Liver (tissue), 3 donors: ENCODE measurements at regions not wholly inside any gene's neighbourhood (a gene's known extent, or its start where the extent isn't known, plus 50 kb on each side); places are given as distances from the start of the nearest gene placed in this dataset.

ENCODE experiments used
- EGR1 ChIP-seq, 2 donors: IDR thresholded peaks; 2 replicates each; pipeline ENCODE4 v1.6.1; 2016 to 2018; ENCODE audit warnings: antibody characterized with exemption in 2 of 2, low read depth in 2 of 2
- FOXA1 ChIP-seq: IDR thresholded peaks from 2 replicates; pipeline ENCODE4 v1.6.1; 2016; ENCODE audit warnings: antibody characterized with exemption
- GABPA ChIP-seq, 2 donors: IDR thresholded peaks in 1 of 2; conservative IDR thresholded peaks in 1 of 2; 2 replicates each; pipeline ENCODE4 v1.6.1; 2016; ENCODE audit warnings: antibody characterized with exemption in 2 of 2, mild to moderate bottlenecking in 1 of 2, moderate library complexity in 1 of 2
- HNF4A ChIP-seq, 2 donors: conservative IDR thresholded peaks; 2 replicates each; pipeline ENCODE4 v1.6.1; 2016; ENCODE audit warnings: antibody characterized with exemption in 2 of 2, mild to moderate bottlenecking in 2 of 2
- JUND ChIP-seq, 2 donors: IDR thresholded peaks; 2 replicates each; pipeline ENCODE4 v1.6.1; 2016; ENCODE audit warnings: antibody characterized with exemption in 2 of 2
- RAD21 ChIP-seq, 2 donors: IDR thresholded peaks; 2 replicates each; pipeline ENCODE4 v1.6.1; 2016; ENCODE audit warnings: antibody characterized with exemption in 2 of 2, mild to moderate bottlenecking in 2 of 2
- TAF1 ChIP-seq: conservative IDR thresholded peaks from 2 replicates; pipeline ENCODE4 v1.6.1; 2016; ENCODE audit warnings: antibody characterized with exemption, mild to moderate bottlenecking
- YY1 ChIP-seq: IDR thresholded peaks from 2 replicates; pipeline ENCODE4 v1.6.1; 2016; ENCODE audit warnings: antibody characterized with exemption, mild to moderate bottlenecking
- TF ChIP-seq, protein P1 (sequence below): IDR thresholded peaks from 2 replicates; pipeline ENCODE4 v1.6.1; 2016; ENCODE audit warnings: antibody characterized with exemption
- TF ChIP-seq, protein P2 (sequence below): fragments of 150-350 bp; IDR thresholded peaks from 2 replicates; pipeline ENCODE4 v1.5.1; 2017; ENCODE audit warnings: improper control_type of control experiment, low read depth, low read length; ENCODE audit not compliant: missing input control
- TF ChIP-seq, protein P3 (sequence below): IDR thresholded peaks from 2 replicates; pipeline ENCODE4 v1.6.1; 2016; ENCODE audit warnings: antibody characterized with exemption, mild to moderate bottlenecking
- donor health status: healthy.
- donor health status: healthy.

DNA sequence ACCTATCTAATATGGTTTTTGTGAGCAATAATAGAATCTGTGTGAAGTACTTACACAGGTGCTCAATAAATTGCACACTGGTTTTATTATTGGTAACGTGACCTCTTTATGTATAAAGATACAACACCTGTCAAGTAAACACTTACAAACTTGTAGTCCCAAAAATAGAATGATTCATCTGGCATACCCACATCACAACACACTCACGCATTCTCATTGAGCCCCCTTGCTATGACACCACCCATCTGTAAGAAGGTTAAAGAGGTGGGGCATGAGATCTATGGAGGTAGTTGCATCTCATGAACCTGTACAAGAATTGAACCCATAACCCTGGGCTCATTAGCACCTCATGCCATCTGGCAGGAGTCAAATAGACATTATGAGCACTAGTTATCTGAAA is 134.9 kb upstream of the THBS1 start:
- TF ChIP-seq, protein P1, sequence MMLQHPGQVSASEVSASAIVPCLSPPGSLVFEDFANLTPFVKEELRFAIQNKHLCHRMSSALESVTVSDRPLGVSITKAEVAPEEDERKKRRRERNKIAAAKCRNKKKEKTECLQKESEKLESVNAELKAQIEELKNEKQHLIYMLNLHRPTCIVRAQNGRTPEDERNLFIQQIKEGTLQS = no peak
- no peak for TF ChIP-seq GABPA (IDR thresholded peaks at IDR 0.05 in 1 of 2, conservative IDR thresholded peaks at IDR 0.05 in 1 of 2)
- TF ChIP-seq, protein P2, sequence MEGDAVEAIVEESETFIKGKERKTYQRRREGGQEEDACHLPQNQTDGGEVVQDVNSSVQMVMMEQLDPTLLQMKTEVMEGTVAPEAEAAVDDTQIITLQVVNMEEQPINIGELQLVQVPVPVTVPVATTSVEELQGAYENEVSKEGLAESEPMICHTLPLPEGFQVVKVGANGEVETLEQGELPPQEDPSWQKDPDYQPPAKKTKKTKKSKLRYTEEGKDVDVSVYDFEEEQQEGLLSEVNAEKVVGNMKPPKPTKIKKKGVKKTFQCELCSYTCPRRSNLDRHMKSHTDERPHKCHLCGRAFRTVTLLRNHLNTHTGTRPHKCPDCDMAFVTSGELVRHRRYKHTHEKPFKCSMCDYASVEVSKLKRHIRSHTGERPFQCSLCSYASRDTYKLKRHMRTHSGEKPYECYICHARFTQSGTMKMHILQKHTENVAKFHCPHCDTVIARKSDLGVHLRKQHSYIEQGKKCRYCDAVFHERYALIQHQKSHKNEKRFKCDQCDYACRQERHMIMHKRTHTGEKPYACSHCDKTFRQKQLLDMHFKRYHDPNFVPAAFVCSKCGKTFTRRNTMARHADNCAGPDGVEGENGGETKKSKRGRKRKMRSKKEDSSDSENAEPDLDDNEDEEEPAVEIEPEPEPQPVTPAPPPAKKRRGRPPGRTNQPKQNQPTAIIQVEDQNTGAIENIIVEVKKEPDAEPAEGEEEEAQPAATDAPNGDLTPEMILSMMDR = no peak
- TF ChIP-seq, protein P3, sequence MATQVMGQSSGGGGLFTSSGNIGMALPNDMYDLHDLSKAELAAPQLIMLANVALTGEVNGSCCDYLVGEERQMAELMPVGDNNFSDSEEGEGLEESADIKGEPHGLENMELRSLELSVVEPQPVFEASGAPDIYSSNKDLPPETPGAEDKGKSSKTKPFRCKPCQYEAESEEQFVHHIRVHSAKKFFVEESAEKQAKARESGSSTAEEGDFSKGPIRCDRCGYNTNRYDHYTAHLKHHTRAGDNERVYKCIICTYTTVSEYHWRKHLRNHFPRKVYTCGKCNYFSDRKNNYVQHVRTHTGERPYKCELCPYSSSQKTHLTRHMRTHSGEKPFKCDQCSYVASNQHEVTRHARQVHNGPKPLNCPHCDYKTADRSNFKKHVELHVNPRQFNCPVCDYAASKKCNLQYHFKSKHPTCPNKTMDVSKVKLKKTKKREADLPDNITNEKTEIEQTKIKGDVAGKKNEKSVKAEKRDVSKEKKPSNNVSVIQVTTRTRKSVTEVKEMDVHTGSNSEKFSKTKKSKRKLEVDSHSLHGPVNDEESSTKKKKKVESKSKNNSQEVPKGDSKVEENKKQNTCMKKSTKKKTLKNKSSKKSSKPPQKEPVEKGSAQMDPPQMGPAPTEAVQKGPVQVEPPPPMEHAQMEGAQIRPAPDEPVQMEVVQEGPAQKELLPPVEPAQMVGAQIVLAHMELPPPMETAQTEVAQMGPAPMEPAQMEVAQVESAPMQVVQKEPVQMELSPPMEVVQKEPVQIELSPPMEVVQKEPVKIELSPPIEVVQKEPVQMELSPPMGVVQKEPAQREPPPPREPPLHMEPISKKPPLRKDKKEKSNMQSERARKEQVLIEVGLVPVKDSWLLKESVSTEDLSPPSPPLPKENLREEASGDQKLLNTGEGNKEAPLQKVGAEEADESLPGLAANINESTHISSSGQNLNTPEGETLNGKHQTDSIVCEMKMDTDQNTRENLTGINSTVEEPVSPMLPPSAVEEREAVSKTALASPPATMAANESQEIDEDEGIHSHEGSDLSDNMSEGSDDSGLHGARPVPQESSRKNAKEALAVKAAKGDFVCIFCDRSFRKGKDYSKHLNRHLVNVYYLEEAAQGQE = no peak
- TF ChIP-seq YY1 = no peak
- no peak for TF ChIP-seq FOXA1
- TF ChIP-seq RAD21 (IDR thresholded peaks at IDR 0.05) = no peak
- TF ChIP-seq HNF4A (conservative IDR thresholded peaks at IDR 0.05) = no peak
- no peak for TF ChIP-seq TAF1
- no peak for TF ChIP-seq EGR1 (IDR thresholded peaks at IDR 0.05; ENCODE audit: low read depth in 2 of 2)
- TF ChIP-seq JUND (IDR thresholded peaks at IDR 0.05) = no peak
